DOHH2 (cell line): ENCODE measurements at regions not wholly inside any gene's neighbourhood (a gene's known extent, or its start where the extent isn't known, plus 50 kb on each side); places are given as distances from the start of the nearest gene placed in this dataset.

Source experiments
- H3F3A ChIP-seq: fragments of 200-600 bp; sonication (generic), shearing (Covaris generic); 2 replicates; pipeline ENCODE4 v1.6.0; 2016; ENCODE audit warnings: antibody characterized with exemption, mild to moderate bottlenecking; ENCODE audit not compliant: control insufficient read depth, insufficient read depth
- H3K27ac ChIP-seq: fragments of 200-600 bp; sonication (generic); 2 replicates; pipeline ENCODE4 v1.5.1; 2014; ENCODE audit warnings: low read depth, mild to moderate bottlenecking, low read length, moderate library complexity
- H3K27me3 ChIP-seq: fragments of 200-600 bp; sonication (generic); 2 replicates; pipeline ENCODE4 v1.6.1; 2014; ENCODE audit warnings: mild to moderate bottlenecking, low read length, mixed read lengths; ENCODE audit not compliant: control insufficient read depth
- H3K36me3 ChIP-seq: fragments of 200-600 bp; sonication (generic); 2 replicates; pipeline ENCODE4 v1.6.1; 2014; ENCODE audit warnings: mild to moderate bottlenecking, low read length, moderate library complexity, mixed read lengths; ENCODE audit not compliant: control insufficient read depth
- H3K4me1 ChIP-seq: fragments of 200-600 bp; sonication (generic); 2 replicates; pipeline ENCODE4 v1.6.1; 2014; ENCODE audit warnings: mild to moderate bottlenecking, low read length, mixed read lengths; ENCODE audit not compliant: control insufficient read depth
- H3K4me2 ChIP-seq: fragments of 200-600 bp; sonication (generic); 2 replicates; pipeline ENCODE4 v1.6.0; 2014; ENCODE audit warnings: mild to moderate bottlenecking, low read length, moderate library complexity
- H3K4me3 ChIP-seq: fragments of 200-600 bp; sonication (generic); 2 replicates; pipeline ENCODE4 v1.5.1; 2014; ENCODE audit warnings: mild to moderate bottlenecking, low read length, mixed read lengths
- H3K79me2 ChIP-seq: fragments of 200-600 bp; sonication (generic); 2 replicates; pipeline ENCODE4 v1.6.1; 2014; ENCODE audit warnings: mild to moderate bottlenecking, low read length, mixed read lengths; ENCODE audit not compliant: control insufficient read depth
- H3K9me2 ChIP-seq: fragments of 200-600 bp; sonication (generic); replicated peaks from 2 replicates; pipeline ENCODE4 v1.6.1; 2014; ENCODE audit warnings: mild to moderate bottlenecking, low read length, mixed read lengths; ENCODE audit not compliant: control insufficient read depth
- H3K9me3 ChIP-seq: fragments of 200-600 bp; sonication (generic); 2 replicates; pipeline ENCODE4 v1.6.1; 2014; ENCODE audit warnings: antibody characterized with exemption, low read length, mixed read lengths; ENCODE audit not compliant: control insufficient read depth, insufficient read depth
- H4K20me1 ChIP-seq: fragments of 200-600 bp; sonication (generic); 2 replicates; pipeline ENCODE4 v1.6.0; 2014; ENCODE audit warnings: low read depth, mild to moderate bottlenecking, antibody characterized with exemption, low read length, moderate library complexity; ENCODE audit not compliant: control insufficient read depth, insufficient read depth
- EZH2phosphoT487 ChIP-seq: fragments of 200-600 bp; sonication (generic); IDR thresholded peaks from 2 replicates; pipeline ENCODE4 v1.6.1; 2017; ENCODE audit warnings: borderline replicate concordance, mild to moderate bottlenecking, antibody characterized with exemption, low read length, moderate library complexity, mixed read lengths
- TF ChIP-seq, protein P1 (sequence below): fragments of 200-600 bp; sonication (generic); IDR thresholded peaks from one replicate; pipeline ENCODE4 v1.5.1; 2014; ENCODE audit warnings: antibody characterized with exemption, mild to moderate bottlenecking, low read depth, low read length; ENCODE audit not compliant: poor library complexity, severe bottlenecking

DNA sequence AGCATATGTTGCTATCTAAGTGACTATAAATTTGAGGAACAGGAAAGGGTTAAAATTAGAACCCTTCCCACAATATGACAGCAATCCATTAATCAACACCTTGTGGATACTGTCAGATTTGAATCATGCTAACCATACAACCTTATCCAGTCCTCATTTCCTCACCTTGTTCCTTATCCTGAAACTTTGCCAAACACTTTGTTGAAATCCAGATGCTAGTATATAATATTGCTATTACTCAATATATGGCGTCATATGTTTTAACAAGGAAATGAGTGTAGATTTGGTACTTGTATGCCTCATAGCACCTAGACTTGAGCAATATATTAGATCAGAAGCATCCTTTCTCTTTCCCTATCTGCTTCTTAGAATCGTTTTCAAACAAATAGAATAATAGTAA, 66.3 kb upstream of the SLC25A13 start:
- TF ChIP-seq, protein P1, sequence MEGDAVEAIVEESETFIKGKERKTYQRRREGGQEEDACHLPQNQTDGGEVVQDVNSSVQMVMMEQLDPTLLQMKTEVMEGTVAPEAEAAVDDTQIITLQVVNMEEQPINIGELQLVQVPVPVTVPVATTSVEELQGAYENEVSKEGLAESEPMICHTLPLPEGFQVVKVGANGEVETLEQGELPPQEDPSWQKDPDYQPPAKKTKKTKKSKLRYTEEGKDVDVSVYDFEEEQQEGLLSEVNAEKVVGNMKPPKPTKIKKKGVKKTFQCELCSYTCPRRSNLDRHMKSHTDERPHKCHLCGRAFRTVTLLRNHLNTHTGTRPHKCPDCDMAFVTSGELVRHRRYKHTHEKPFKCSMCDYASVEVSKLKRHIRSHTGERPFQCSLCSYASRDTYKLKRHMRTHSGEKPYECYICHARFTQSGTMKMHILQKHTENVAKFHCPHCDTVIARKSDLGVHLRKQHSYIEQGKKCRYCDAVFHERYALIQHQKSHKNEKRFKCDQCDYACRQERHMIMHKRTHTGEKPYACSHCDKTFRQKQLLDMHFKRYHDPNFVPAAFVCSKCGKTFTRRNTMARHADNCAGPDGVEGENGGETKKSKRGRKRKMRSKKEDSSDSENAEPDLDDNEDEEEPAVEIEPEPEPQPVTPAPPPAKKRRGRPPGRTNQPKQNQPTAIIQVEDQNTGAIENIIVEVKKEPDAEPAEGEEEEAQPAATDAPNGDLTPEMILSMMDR: no peak
- no peak for TF ChIP-seq EZH2phosphoT487
- Histone ChIP-seq H3F3A (no peaks in the 10 kb centered on the region), H3K27ac (no peak overlapping the region), H3K36me3 (no peaks in the 10 kb centered on the region), H3K9me2 (no peaks in the 10 kb centered on the region), H3K79me2 (no peaks in the 10 kb centered on the region), H3K4me3 (no peak overlapping the region), H4K20me1 (no peaks in the 10 kb centered on the region), H3K27me3 (peaks cover 14% of the 10 kb centered on the region), H3K4me2 (no peak overlapping the region), H3K9me3 (no peaks in the 10 kb centered on the region), H3K4me1 (no peaks in the 10 kb centered on the region)

DNA sequence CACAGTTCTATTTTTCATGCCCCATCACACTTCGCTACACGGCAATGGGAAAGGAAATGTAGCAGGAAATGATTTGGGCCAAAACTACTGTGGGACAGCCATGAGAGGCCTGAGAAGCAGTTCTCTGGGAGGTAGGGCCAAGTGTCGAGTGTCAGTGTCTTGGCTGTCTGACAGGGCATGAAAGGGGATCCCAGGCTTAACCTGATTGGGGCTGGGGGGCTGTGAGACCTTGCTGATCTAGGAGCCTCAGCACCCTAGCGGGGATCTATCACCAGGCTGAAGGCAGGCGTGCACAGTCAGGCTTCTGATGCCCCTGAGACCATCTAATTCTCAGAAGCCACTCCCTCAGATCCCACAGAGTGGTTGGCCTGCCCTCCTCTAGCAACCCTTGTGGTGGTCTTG, 58.2 kb upstream of the SLC25A13 start:
- H3K9me3 ChIP-seq: no peaks in the 10 kb centered on the region
- no peaks in the 10 kb centered on the region for H3K4me1 ChIP-seq
- H3F3A ChIP-seq: no peaks in the 10 kb centered on the region
- H3K36me3 ChIP-seq: no peaks in the 10 kb centered on the region
- TF ChIP-seq, protein P1: no peak
- H3K27ac ChIP-seq: no peak overlapping the region
- no peaks in the 10 kb centered on the region for H3K27me3 ChIP-seq
- H4K20me1 ChIP-seq: no peaks in the 10 kb centered on the region
- H3K79me2 ChIP-seq: no peaks in the 10 kb centered on the region
- H3K9me2 ChIP-seq: no peaks in the 10 kb centered on the region
- no peak overlapping the region for H3K4me2 ChIP-seq
- no peak overlapping the region for H3K4me3 ChIP-seq

DNA sequence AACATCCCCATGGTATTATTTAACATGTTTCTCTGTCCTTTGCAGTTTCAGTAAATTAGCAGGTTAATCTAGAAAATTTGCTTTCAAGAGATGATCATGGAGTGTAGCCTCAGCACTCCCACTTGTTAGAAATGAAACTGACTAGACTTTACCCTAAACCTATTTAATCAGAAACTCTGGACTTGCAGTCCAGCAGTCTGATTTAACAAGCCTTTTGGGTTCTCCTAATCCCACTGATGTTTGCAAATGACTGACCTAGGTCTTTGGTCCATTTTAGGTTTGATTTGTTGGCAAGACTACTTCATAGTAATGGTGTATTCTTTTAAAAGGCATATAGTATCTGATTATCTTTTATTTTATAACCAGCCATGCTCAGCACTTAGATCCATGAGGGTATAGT, 55.5 kb upstream of the SLC25A13 start:
- Histone ChIP-seq H3F3A (no peaks in the 10 kb centered on the region), H3K4me3 (no peak overlapping the region), H3K27ac (no peak overlapping the region), H3K4me2 (no peak overlapping the region), H3K4me1 (no peaks in the 10 kb centered on the region), H3K9me2 (no peaks in the 10 kb centered on the region), H4K20me1 (no peaks in the 10 kb centered on the region), H3K36me3 (no peaks in the 10 kb centered on the region), H3K9me3 (no peaks in the 10 kb centered on the region), H3K79me2 (no peaks in the 10 kb centered on the region), H3K27me3 (no peaks in the 10 kb centered on the region)
- TF ChIP-seq, protein P1: no peak
- no peak for TF ChIP-seq EZH2phosphoT487
